Memory B cell (primary cell): ENCODE measurements at regions not wholly inside any gene's neighbourhood (a gene's known extent, or its start where the extent isn't known, plus 50 kb on each side); places are given as distances from the start of the nearest gene placed in this dataset.

Experiments
- ATAC-seq: fragments of 150-1000 bp; cut with Tn5 transposase; 2 replicates; pipeline ENCODE4 v1.10.0; 2021; ENCODE audit warnings: low read depth, mild to moderate bottlenecking, moderate library complexity
- DNase-seq, 2 donors: peaks; one replicate each; pipeline ENCODE4 v3.0.0; 2022; ENCODE audit warnings: low spot score in 2 of 2
- H3K27ac Mint-ChIP-seq: one replicate; pipeline ENCODE4 v1.8.0; 2022; ENCODE audit warnings: mild to moderate bottlenecking, moderate library complexity, mixed read lengths
- H3K27me3 Mint-ChIP-seq: one replicate; pipeline ENCODE4 v1.8.0; 2022; ENCODE audit warnings: mixed read lengths
- H3K36me3 Mint-ChIP-seq: one replicate; pipeline ENCODE4 v1.8.0; 2022; ENCODE audit warnings: mild to moderate bottlenecking, mixed read lengths
- H3K4me1 Mint-ChIP-seq: one replicate; pipeline ENCODE4 v1.8.0; 2022; ENCODE audit warnings: mixed read lengths
- H3K4me3 Mint-ChIP-seq: one replicate; pipeline ENCODE4 v1.8.0; 2022; ENCODE audit warnings: mild to moderate bottlenecking, moderate library complexity, mixed read lengths
- H3K9me3 Mint-ChIP-seq: one replicate; pipeline ENCODE4 v1.8.0; 2022; ENCODE audit warnings: mixed read lengths

DNA sequence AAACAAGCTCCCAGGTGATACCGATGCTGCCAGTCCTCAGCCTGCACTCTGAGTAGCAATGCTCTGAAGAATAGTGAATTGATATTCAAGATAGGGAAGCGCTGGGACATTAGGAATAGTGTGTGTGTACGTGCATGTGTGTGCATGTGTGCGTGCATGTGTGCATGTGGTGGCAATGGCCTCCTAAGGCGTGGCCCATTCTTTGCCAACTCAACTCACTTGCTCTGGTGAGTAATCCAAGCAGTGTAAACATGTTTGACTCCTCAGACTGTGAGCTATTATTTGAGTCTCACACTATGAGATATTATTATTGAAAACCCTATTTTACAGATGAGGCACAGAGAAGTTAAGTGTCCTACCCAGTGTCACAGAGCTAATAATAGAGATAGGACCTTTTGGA, 186.6 kb downstream of the RAB11FIP2 start:
- Mint-ChIP-seq H3K36me3 (no peaks in the 10 kb centered on the region), H3K4me1 (no peaks in the 10 kb centered on the region), H3K9me3 (peaks cover 3% of the 10 kb centered on the region), H3K4me3 (no peak overlapping the region), H3K27ac (no peak overlapping the region), H3K27me3 (peaks cover 10% of the 10 kb centered on the region)
- ATAC-seq: no peak
- DNase-seq: no peak

DNA sequence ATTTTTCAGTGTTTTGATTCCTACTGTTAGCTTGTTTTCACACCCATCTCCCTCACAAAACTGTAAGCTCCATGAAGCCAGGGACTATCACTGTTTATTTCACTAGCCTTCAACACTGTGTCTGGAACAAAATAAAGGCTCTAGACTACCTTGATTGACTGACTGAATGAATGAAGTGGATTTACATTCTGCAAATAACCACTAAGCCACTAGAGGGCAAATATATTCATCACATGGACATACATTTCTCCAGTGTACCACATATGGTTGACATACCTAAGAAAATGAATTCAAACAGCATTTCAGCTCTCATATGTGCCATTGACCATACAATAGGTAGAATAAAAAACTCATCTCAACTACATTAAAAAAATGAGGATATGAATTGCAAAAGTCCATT, 185.9 kb downstream of the RAB11FIP2 start:
- Mint-ChIP-seq H3K4me3 (no peak overlapping the region), H3K9me3 (no peaks in the 10 kb centered on the region), H3K36me3 (no peaks in the 10 kb centered on the region), H3K27ac (no peak overlapping the region), H3K4me1 (no peaks in the 10 kb centered on the region), H3K27me3 (peaks cover 8% of the 10 kb centered on the region)
- DNase-seq (no peak), ATAC-seq (no peak)

- Mint-ChIP-seq H3K36me3 (no peaks in the 10 kb centered on the region), H3K4me1 (no peaks in the 10 kb centered on the region), H3K4me3 (no peak overlapping the region), H3K27me3 (peaks cover 10% of the 10 kb centered on the region), H3K27ac (no peak overlapping the region), H3K9me3 (no peaks in the 10 kb centered on the region)
- DNase-seq (no peak), ATAC-seq (no peak)
Observed at GRCh38 chr10:117861329-117861728, 185.4 kb downstream of the RAB11FIP2 start.

DNA sequence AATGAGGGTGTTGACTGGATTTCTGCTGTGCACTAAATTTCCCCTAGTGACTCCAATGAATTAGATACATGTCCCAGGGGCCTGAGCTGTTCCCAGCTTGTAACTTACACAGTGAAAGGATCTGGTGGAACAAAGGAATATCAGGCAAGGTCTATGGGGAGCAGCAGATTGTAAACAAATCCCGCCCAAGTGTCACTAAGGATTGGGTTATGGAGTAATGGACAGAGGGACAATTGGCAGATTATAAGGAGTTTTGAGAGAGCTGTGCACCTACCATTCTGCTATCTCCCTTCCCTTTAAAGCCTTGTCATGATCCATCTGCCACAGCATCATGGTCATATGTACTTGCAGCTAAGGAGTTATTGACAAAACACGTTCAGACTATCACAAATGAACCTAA, 183.0 kb downstream of the RAB11FIP2 start:
- ATAC-seq (no peak), DNase-seq (no peak)
- H3K27me3 Mint-ChIP-seq: peaks cover 10% of the 10 kb centered on the region
- no peak overlapping the region for H3K4me3 Mint-ChIP-seq
- no peaks in the 10 kb centered on the region for H3K9me3 Mint-ChIP-seq
- no peaks in the 10 kb centered on the region for H3K36me3 Mint-ChIP-seq
- no peak overlapping the region for H3K27ac Mint-ChIP-seq
- H3K4me1 Mint-ChIP-seq: no peaks in the 10 kb centered on the region

DNA sequence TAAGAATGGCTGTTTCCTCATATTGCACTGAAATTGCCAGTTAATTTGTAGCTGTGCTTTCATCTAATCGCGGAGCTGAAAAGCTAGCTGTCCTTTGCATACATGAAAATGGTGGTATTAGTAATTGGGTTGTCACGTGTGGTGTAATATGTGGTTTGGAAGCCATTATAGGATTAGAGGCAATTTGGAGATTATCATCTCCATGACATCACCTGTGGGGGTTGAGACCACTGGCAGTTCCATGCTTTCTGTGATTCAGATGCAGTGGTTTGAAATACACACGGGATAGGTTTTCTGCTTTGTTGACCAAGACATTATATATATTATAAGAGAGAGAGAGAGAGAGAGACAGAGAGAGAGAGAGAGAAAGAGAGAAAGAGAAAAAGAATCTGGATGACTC, 180.8 kb downstream of the RAB11FIP2 start:
- H3K9me3 Mint-ChIP-seq: no peaks in the 10 kb centered on the region
- no peak overlapping the region for H3K27ac Mint-ChIP-seq
- no peaks in the 10 kb centered on the region for H3K4me1 Mint-ChIP-seq
- ATAC-seq (no peak), DNase-seq (no peak)
- H3K27me3 Mint-ChIP-seq: peaks cover 10% of the 10 kb centered on the region
- H3K4me3 Mint-ChIP-seq: no peak overlapping the region
- H3K36me3 Mint-ChIP-seq: no peaks in the 10 kb centered on the region

- Mint-ChIP-seq H3K36me3 (no peaks in the 10 kb centered on the region), H3K4me1 (no peaks in the 10 kb centered on the region), H3K27me3 (peaks cover 10% of the 10 kb centered on the region)
Observed at GRCh38 chr10:117868151-117868550, 178.6 kb downstream of the RAB11FIP2 start.

DNA sequence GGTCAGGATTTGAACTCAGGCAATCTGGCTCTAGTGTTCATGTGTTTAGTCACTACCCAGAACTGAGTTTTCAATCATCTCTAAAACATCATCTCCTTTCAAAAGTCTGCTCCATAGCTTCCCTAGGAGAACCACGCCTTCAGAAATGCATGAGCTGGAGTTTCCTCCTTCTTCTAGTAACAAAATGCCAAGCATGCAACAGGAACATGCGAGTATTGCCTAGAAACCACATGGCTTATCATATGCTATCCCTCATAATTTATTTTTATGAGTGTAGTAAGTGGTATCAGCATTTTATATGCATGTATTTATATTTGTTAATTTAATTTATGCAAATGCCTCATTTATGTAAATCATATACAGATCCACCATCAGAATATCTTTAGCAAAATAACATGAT, 170.9 kb downstream of the RAB11FIP2 start:
- H3K27ac Mint-ChIP-seq: no peak overlapping the region

More at GRCh38 chr10:117868151-117868550, 178.6 kb downstream of the RAB11FIP2 start:
- no peak overlapping the region for H3K4me3 Mint-ChIP-seq
- ATAC-seq (no peak), DNase-seq (no peak)
- no peak overlapping the region for H3K27ac Mint-ChIP-seq
- H3K9me3 Mint-ChIP-seq: peaks cover 2% of the 10 kb centered on the region

DNA sequence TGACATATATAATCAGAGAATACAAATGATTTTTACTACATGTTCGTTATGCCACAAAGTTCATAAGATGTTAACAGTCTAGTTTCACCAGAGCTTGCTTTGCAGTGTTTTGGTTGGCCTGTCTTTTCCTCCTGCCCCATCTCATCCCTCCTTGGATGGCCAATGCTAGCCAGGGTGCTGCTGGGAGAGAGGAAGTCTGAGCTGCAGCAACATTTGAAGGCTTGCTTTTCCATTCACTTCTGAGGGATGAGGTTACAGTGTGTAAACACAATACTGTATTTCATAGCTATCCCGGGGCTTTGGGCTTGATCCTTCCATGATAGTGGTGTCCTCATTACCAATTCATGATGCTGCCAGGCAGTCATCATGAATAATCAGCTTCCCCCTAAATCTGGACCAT, 170.5 kb downstream of the RAB11FIP2 start:
- H3K4me1 Mint-ChIP-seq: no peaks in the 10 kb centered on the region

More for the DNA sequence above, 170.9 kb downstream of the RAB11FIP2 start:
- Mint-ChIP-seq H3K36me3 (no peaks in the 10 kb centered on the region), H3K27me3 (peaks cover 2% of the 10 kb centered on the region), H3K9me3 (peaks cover 4% of the 10 kb centered on the region), H3K4me1 (no peaks in the 10 kb centered on the region), H3K4me3 (no peak overlapping the region)
- ATAC-seq (no peak), DNase-seq (no peak)

DNA sequence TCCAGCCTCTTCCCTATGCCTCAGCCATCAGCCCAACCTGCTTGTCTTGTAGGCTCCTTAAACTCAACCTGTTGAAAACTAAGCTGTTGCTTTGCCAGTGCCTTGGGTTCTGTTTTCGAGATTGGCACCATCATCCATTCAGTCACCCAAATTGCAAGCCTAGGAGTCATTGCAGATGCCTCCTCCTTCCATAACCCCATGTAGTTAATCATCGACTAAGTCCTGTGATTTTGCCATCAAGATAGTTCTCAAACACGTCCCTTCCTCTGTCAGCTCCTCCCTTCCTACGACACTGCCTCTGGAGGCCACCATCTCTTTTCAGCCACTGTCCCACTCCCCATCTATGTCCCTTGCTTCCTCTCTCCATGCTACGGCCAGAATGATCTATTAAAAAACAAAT, 168.1 kb downstream of the RAB11FIP2 start:
- Mint-ChIP-seq H3K9me3 (peaks cover 2% of the 10 kb centered on the region), H3K27ac (no peak overlapping the region), H3K4me1 (no peaks in the 10 kb centered on the region), H3K4me3 (no peak overlapping the region), H3K27me3 (peaks cover 2% of the 10 kb centered on the region), H3K36me3 (no peaks in the 10 kb centered on the region)
- DNase-seq (no peak), ATAC-seq (no peak)

More for the DNA sequence above, 170.5 kb downstream of the RAB11FIP2 start:
- peaks cover 2% of the 10 kb centered on the region for H3K27me3 Mint-ChIP-seq
- DNase-seq (no peak), ATAC-seq (no peak)
- no peak overlapping the region for H3K4me3 Mint-ChIP-seq
- H3K36me3 Mint-ChIP-seq: no peaks in the 10 kb centered on the region
- H3K27ac Mint-ChIP-seq: no peak overlapping the region
- peaks cover 4% of the 10 kb centered on the region for H3K9me3 Mint-ChIP-seq

DNA sequence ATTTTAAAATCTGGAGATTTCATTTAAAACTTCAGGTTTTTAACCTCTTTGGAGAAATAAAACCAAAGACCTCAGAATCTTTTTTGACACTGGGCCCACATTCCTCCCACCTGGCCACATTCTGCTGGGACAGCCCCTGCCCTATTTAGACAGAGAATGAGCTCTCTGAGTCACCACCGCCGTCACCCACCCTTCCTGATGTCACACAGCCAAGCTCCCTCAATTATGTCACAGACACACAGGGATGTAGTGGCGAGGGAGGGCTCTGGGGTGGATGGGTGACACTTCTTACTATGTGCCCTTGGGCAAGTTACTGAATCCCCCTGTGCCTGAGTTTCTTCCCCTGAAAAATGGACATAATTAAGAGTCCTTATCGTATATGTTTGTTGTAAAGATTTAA, 162.6 kb downstream of the RAB11FIP2 start:
- H3K4me1 Mint-ChIP-seq: no peaks in the 10 kb centered on the region
- H3K27me3 Mint-ChIP-seq: peaks cover 3% of the 10 kb centered on the region
- no peak overlapping the region for H3K4me3 Mint-ChIP-seq
- no peak overlapping the region for H3K27ac Mint-ChIP-seq
- ATAC-seq (no peak), DNase-seq (no peak)
- H3K9me3 Mint-ChIP-seq: peaks cover 2% of the 10 kb centered on the region
- no peaks in the 10 kb centered on the region for H3K36me3 Mint-ChIP-seq

DNA sequence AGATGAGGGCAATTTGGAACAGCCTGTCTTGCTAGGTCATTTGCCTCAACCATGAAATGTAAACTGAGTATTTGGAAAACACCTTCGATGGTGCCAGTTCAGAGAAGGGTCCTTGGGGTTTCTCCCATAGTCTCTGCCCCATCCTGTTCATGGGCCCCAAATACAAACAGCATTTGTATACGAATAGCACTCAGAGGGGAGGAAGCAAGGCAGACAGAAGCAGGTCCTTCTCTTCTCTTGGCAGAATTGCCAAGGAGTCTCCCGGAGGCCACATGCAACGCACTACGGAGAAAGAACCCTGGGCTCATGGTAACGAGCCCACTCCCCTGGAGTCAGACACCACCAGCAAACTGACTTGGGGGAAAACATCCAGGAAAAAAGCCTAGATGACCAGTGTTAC, 162.1 kb downstream of the RAB11FIP2 start:
- DNase-seq (no peak), ATAC-seq (no peak)
- Mint-ChIP-seq H3K4me1 (no peaks in the 10 kb centered on the region), H3K9me3 (peaks cover 2% of the 10 kb centered on the region), H3K27me3 (peaks cover 3% of the 10 kb centered on the region), H3K36me3 (no peaks in the 10 kb centered on the region), H3K27ac (no peak overlapping the region), H3K4me3 (no peak overlapping the region)

DNA sequence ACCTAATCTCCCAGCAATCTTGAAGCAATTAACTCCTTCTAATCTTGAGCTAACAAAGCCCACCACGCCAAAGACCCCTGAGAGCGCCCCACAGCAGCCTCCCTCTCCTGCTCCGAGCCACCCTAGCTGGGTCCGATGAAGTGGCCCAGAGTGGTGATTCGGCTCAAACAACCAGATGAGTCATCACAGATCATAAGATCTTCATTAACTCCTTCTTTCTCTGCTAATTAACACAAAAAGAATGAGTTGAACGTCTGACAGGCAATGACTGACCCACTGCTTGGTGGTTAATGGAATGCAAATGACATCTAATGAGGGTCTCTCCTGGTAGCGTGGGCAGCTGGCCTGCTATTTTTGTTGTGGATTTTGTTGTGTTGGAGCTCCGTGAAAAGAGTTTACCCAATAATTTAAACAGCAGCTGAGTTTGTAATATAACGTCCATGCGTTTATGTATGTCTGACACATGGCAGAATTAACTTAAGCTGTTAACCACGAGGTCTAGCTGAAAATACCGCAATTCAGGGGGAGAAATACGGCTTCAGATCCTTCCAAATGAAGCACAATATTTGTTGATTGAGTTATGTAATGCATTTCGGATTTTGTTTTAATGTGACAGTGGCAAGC, 161.4 kb downstream of the RAB11FIP2 start:
- Mint-ChIP-seq H3K9me3 (peaks cover 4% of the 10 kb centered on the region), H3K27ac (no peak overlapping the region), H3K4me3 (no peak overlapping the region), H3K27me3 (peaks cover 6% of the 10 kb centered on the region), H3K36me3 (no peaks in the 10 kb centered on the region), H3K4me1 (no peaks in the 10 kb centered on the region)
- DNase-seq (no peak), ATAC-seq (no peak)

GRCh38 chr10:117886766-117887165, 160.0 kb downstream of the RAB11FIP2 start:
- Mint-ChIP-seq H3K36me3 (no peaks in the 10 kb centered on the region), H3K27ac (no peak overlapping the region), H3K4me1 (no peaks in the 10 kb centered on the region), H3K27me3 (peaks cover 6% of the 10 kb centered on the region), H3K9me3 (peaks cover 4% of the 10 kb centered on the region), H3K4me3 (no peak overlapping the region)
- ATAC-seq (no peak), DNase-seq (no peak)

- ATAC-seq: no peak
- no peak overlapping the region for H3K27ac Mint-ChIP-seq
Observed at GRCh38 chr10:117889664-117890063, 157.1 kb downstream of the RAB11FIP2 start.

GRCh38 chr10:117892681-117893220, 154.0 kb downstream of the RAB11FIP2 start:
- H3K27me3 Mint-ChIP-seq: peaks cover 3% of the 10 kb centered on the region
- no peak for ATAC-seq
- H3K4me1 Mint-ChIP-seq: no peaks in the 10 kb centered on the region
- no peak for DNase-seq
- peaks cover 7% of the 10 kb centered on the region for H3K9me3 Mint-ChIP-seq
- no peak overlapping the region for H3K27ac Mint-ChIP-seq
- no peaks in the 10 kb centered on the region for H3K36me3 Mint-ChIP-seq
- no peak overlapping the region for H3K4me3 Mint-ChIP-seq

More at GRCh38 chr10:117889664-117890063, 157.1 kb downstream of the RAB11FIP2 start:
- Mint-ChIP-seq H3K36me3 (no peaks in the 10 kb centered on the region), H3K4me1 (no peaks in the 10 kb centered on the region), H3K9me3 (peaks cover 4% of the 10 kb centered on the region), H3K27me3 (peaks cover 6% of the 10 kb centered on the region), H3K4me3 (no peak overlapping the region)
- DNase-seq: no peak
